Breast epithelium (tissue), 4 donors: ENCODE measurements at regions not wholly inside any gene's neighbourhood (a gene's known extent, or its start where the extent isn't known, plus 50 kb on each side); places are given as distances from the start of the nearest gene placed in this dataset.

Experiments
- DNase-seq, 2 donors: peaks; one replicate each; pipeline ENCODE4 v3.0.0-alpha.2; 2019; ENCODE audit warnings: low spot score in 2 of 2
- H3K27ac ChIP-seq, 2 donors: fragments of 200-600 bp; sonication (generic) in 1 of 2; one replicate each; pipeline ENCODE4 v1.5.1; 2016 to 2019; ENCODE audit warnings: mild to moderate bottlenecking in 1 of 2
- H3K27me3 ChIP-seq, 2 donors: fragments of 200-600 bp; sonication (generic) in 1 of 2; one replicate each; pipeline versions ENCODE4 v1.5.1 to v1.6.0; 2017 to 2019; ENCODE audit warnings: control low read depth in 1 of 2, mild to moderate bottlenecking in 1 of 2
- H3K36me3 ChIP-seq: fragments of 200-600 bp; one replicate; pipeline ENCODE4 v1.5.1; 2019
- H3K4me1 ChIP-seq, 2 donors: fragments of 200-600 bp; sonication (generic); one replicate each; pipeline ENCODE4 v1.5.1; 2016 to 2019; ENCODE audit warnings: control low read depth in 1 of 2
- H3K4me3 ChIP-seq, 3 donors: fragments of 200-600 bp; sonication (generic); 1 replicate in 2 of 3; 2 replicates in 1 of 3; pipeline ENCODE4 v1.5.1; 2016 to 2019; ENCODE audit warnings: mild to moderate bottlenecking in 3 of 3, moderate library complexity in 2 of 3
- H3K9me3 ChIP-seq, 2 donors: fragments of 200-600 bp; sonication (generic) in 1 of 2; one replicate each; pipeline ENCODE4 v1.5.1; 2016 to 2019; ENCODE audit warnings: control low read depth in 1 of 2
- CTCF ChIP-seq, 3 donors: fragments of 450-650 bp; IDR thresholded peaks; one replicate each; pipeline ENCODE4 v1.5.1; 2016 to 2017; ENCODE audit warnings: antibody characterized with exemption in 3 of 3, mild to moderate bottlenecking in 3 of 3, moderate library complexity in 3 of 3
- POLR2A ChIP-seq: fragments of 450-650 bp; IDR thresholded peaks from one replicate; pipeline ENCODE4 v1.6.1; 2016; ENCODE audit warnings: antibody characterized with exemption, mild to moderate bottlenecking, moderate library complexity
- POLR2AphosphoS5 ChIP-seq, 3 donors: sonication (generic); formaldehyde crosslinking; IDR thresholded peaks; one replicate each; pipeline ENCODE4 v1.6.1; 2017; ENCODE audit warnings: antibody characterized with exemption in 3 of 3
- intact Hi-C: fragments of 100-400 bp; cut with DNase I; formaldehyde crosslinking; loops from one replicate; pipeline ENCODE4 v1.15.1; 2023; ENCODE audit warnings: low total_unique reads

GRCh38 chr16:85502357-85502756 lies 110.8 kb upstream of the GSE1 start:
- Histone ChIP-seq H3K4me3 (no peak overlapping the region), H3K4me1 (no peaks in the 10 kb centered on the region), H3K9me3 (no peaks in the 10 kb centered on the region), H3K27ac (no peak overlapping the region), H3K36me3 (no peaks in the 10 kb centered on the region), H3K27me3 (no peaks in the 10 kb centered on the region)
- DNase-seq: no peak
- TF ChIP-seq CTCF (IDR thresholded peaks at IDR 0.05): no peak
- TF ChIP-seq POLR2AphosphoS5 (IDR thresholded peaks at IDR 0.05): no peak
- TF ChIP-seq POLR2A: no peak
- intact Hi-C loops: no loop called here

GRCh38 chr16:85503679-85504231 lies 109.4 kb upstream of the GSE1 start:
- no peaks in the 10 kb centered on the region for H3K9me3 ChIP-seq
- intact Hi-C loops: no loop called here
- H3K4me1 ChIP-seq: no peaks in the 10 kb centered on the region
- TF ChIP-seq CTCF (IDR thresholded peaks at IDR 0.05): no peak
- no peak for TF ChIP-seq POLR2A
- TF ChIP-seq POLR2AphosphoS5 (IDR thresholded peaks at IDR 0.05): no peak
- H3K27me3 ChIP-seq: no peaks in the 10 kb centered on the region
- no peak for DNase-seq
- H3K4me3 ChIP-seq: no peak overlapping the region
- no peaks in the 10 kb centered on the region for H3K36me3 ChIP-seq
- H3K27ac ChIP-seq: no peak overlapping the region

- Histone ChIP-seq H3K4me1 (no peaks in the 10 kb centered on the region), H3K27ac (no peak overlapping the region), H3K9me3 (no peaks in the 10 kb centered on the region), H3K27me3 (no peaks in the 10 kb centered on the region), H3K36me3 (no peaks in the 10 kb centered on the region), H3K4me3 (no peak overlapping the region)
- TF ChIP-seq POLR2A (no peak), CTCF (IDR thresholded peaks at IDR 0.05) (no peak), POLR2AphosphoS5 (IDR thresholded peaks at IDR 0.05) (no peak)
- intact Hi-C loops: no loop called here
- no peak for DNase-seq
Observed at GRCh38 chr16:85504242-85504641, 108.9 kb upstream of the GSE1 start.

- TF ChIP-seq POLR2AphosphoS5 (IDR thresholded peaks at IDR 0.05) (no peak), CTCF (IDR thresholded peaks at IDR 0.05) (no peak), POLR2A (no peak)
- intact Hi-C loops: no loop called here
- no peaks in the 10 kb centered on the region for H3K9me3 ChIP-seq
- no peaks in the 10 kb centered on the region for H3K4me1 ChIP-seq
- H3K36me3 ChIP-seq: no peaks in the 10 kb centered on the region
- no peak for DNase-seq
- H3K4me3 ChIP-seq: no peak overlapping the region
- no peaks in the 10 kb centered on the region for H3K27me3 ChIP-seq
- H3K27ac ChIP-seq: no peak overlapping the region
Observed at GRCh38 chr16:85505794-85506634, 107.1 kb upstream of the GSE1 start.

GRCh38 chr16:85506635-85506911 lies 106.5 kb upstream of the GSE1 start:
- no peak overlapping the region for H3K27ac ChIP-seq
- H3K4me1 ChIP-seq: no peaks in the 10 kb centered on the region
- H3K4me3 ChIP-seq: no peak overlapping the region
- intact Hi-C loops: no loop called here
- H3K27me3 ChIP-seq: no peaks in the 10 kb centered on the region
- H3K36me3 ChIP-seq: no peaks in the 10 kb centered on the region
- DNase-seq: no peak
- TF ChIP-seq POLR2AphosphoS5 (IDR thresholded peaks at IDR 0.05) (no peak), POLR2A (no peak), CTCF (IDR thresholded peaks at IDR 0.05) (no peak)
- H3K9me3 ChIP-seq: no peaks in the 10 kb centered on the region
